ENCODE measurements at regions not wholly inside any gene's neighbourhood (a gene's known extent, or its start where the extent isn't known, plus 50 kb on each side); places are given as distances from the start of the nearest gene placed in this dataset.
"Not testable (repeated sequence)": the region's sequence is repeated elsewhere in the genome, so short reads cannot be mapped to it uniquely, and the experiment has no call there.

GRCh38 chr3:3902161-3902560 is 102.9 kb downstream of the LRRN1 start:
- DNase-seq (ENCODE audit: low read depth) = no peak

DNA sequence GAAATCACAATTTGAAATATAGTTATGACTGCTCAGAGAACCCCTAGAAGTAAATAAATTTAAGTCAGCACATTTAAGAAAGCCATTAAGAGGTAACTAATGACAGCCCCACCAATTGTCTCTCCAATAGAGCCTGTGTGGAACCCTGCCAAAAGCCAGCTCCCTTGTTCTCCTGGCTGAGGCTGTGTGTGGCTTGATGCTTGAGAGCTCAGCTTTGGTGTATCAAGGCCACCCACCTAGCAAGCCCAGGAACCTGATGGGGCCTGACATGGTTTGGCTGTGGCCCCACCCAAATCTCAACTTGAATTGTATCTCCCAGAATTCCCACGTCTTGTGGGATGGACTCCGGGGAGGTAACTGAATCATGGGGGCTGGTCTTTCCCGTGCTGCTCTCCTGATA is 106.9 kb downstream of the LRRN1 start:
- DNase-seq (ENCODE audit: low read depth) = no peak

DNA sequence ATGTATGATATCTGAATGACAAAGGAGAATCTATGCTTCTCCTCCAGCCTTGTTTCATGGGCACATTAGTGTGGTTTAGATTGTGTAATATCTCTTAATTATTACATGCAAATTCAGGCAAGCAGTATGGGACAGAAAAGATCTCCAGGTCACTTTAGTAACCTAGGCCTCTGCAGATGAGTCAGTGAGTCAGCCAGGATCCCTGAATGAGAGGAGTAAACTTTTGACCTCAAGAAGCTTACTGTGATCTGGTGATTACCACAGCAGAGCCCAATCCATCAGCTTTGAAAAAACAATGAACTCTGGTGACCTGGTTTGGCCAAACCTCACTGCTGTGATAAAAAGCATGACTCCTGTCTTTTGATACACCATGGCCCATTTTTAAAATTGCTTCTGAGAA is 107.8 kb downstream of the LRRN1 start:
- DNase-seq (ENCODE audit: low read depth) = no peak

- no peak for DNase-seq (ENCODE audit: low read depth)
Measured at GRCh38 chr3:3918763-3919162, 119.5 kb downstream of the LRRN1 start.

DNA sequence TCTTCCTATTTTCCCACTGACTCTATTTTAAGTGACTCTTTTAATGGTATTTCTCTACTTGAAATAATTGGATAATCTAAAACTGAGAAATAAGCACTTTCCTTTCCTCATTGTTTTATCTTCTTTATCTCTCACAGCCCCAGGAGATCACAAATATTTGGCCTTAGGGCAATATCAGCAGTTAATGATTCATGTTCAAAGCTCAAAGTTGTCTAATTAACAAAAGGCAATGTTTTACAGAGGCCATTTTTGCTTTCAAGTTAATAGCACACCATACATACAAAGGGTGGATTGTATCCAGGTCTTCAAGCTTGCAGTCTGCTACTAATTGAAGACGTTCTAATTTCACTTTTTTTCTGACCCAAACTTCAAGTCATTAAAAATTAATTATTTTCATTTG is 120.1 kb downstream of the LRRN1 start:
- DNase-seq (ENCODE audit: low read depth) = no peak

DNA sequence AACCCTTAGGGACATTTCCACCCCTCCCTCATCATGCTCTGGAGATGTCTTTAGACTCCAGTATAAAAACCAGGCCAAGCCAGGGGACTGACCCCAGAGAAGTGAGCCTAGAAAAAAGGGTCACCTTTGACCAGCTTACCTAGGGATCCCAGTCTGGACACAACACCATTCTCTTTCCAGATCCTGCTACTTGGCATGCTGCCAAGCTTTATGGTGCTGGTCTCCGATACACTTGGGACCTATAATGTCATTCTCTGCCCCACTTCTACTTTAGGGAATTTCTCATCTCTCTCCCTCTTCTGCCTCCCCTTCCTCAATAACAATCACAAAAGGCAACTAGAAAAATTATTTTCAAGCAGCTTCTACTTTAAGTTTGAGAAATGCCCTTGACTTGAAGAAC is 124.4 kb downstream of the LRRN1 start:
- DNase-seq (ENCODE audit: low read depth) = no peak

- no peak for DNase-seq (ENCODE audit: low read depth)
Measured at GRCh38 chr3:3927198-3927597, 128.0 kb downstream of the LRRN1 start.

GRCh38 chr3:3927965-3928364 is 128.7 kb downstream of the LRRN1 start:
- DNase-seq (ENCODE audit: low read depth) = no peak

DNA sequence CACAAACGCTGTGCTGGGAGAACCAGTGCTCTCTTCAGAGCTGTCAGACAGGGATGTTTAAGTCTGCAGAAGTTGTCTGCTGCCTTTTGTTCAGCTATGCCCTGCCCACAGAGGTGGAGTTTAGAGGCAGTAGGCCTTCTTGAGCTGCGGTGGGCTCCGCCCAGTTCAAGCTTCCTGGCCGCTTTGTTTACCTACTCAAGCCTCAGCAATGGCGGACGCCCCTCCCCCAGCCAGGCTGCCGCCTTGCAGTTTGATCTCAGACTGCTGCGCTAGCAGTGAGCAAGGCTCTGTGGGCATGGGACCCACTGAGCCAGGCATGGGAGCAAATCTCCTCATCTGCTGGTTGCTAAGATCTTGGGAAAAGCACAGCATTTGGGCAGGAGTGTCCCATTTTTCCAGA is 142.1 kb downstream of the LRRN1 start:
- not testable (repeated sequence) for DNase-seq (ENCODE audit: low read depth)

DNA sequence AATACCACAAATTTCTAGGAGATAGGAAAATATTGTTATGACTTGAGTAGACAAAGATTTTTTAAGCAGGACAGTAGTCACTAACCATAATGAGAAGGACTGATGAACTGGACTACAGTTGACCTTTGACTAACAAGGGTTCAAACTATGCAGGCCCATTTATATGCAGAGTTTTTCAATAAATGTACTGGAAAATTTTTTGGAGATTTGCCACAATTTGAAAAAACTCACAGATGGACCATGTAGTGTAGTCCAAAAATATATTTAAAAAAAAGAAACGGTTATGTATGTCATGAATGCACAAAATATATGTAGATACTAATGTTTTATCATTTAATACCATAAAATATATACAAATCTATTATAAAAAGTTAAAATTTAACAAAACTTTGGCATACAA is 151.8 kb downstream of the LRRN1 start:
- DNase-seq (ENCODE audit: low read depth) = no peak

DNA sequence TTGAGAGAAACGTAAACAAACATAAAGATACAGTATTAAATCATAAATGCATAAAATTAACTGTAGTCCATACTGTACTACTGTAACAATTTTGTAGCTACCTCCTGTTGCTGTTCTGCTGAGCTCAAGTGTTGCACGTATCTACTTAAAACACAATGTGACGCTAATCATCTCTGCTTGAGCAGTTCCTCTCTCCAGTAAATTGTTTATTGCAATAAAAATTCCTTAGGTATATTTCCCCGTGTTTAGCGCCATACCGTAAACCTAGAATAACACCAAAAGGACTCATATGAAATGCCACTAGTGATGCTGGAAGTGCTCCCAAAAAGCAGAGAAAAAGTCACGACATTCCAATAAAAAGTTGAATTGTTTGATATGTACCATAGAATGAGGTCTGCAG is 152.3 kb downstream of the LRRN1 start:
- no peak for DNase-seq (ENCODE audit: low read depth)

DNA sequence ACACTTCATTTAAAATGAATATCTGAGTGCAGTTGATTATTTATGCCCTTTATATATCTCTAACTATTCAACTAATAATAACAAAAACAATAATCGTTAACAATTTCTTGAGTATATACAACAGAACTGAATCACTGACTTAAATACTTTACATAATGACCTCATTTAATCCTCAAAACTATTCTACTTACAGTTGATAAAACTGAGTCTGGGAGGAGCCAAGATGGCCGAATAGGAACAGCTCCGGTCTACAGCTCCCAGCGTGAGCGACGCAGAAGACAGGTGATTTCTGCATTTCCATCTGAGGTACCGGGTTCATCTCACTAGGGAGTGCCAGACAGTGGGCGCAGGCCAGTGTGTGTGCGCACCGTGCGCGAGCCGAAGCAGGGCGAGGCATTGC is 163.6 kb downstream of the LRRN1 start:
- not testable (repeated sequence) for DNase-seq (ENCODE audit: low read depth)

DNA sequence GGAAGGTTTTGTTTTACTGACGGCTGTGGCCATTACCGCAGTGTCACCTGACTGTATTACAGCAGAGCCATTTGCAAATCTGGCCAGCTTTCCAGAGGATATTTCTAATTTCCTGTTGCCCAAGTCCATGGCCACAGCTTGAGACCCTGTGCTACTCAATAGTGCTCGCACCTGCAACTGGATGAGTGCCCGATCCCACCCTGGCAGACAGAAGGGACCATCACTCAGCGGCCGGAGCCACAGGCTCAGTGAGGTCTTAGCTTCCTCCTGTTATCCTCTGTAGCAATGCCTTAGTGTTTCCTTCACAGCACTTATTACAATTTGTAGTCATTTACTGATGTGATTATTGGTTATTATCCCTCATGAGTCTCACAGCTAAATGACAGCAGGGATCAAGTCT is 184.8 kb downstream of the LRRN1 start:
- no peak for DNase-seq (ENCODE audit: low read depth)

- DNase-seq (ENCODE audit: low read depth) = no peak
Measured at GRCh38 chr3:3991598-3991997, 192.4 kb downstream of the LRRN1 start.

DNA sequence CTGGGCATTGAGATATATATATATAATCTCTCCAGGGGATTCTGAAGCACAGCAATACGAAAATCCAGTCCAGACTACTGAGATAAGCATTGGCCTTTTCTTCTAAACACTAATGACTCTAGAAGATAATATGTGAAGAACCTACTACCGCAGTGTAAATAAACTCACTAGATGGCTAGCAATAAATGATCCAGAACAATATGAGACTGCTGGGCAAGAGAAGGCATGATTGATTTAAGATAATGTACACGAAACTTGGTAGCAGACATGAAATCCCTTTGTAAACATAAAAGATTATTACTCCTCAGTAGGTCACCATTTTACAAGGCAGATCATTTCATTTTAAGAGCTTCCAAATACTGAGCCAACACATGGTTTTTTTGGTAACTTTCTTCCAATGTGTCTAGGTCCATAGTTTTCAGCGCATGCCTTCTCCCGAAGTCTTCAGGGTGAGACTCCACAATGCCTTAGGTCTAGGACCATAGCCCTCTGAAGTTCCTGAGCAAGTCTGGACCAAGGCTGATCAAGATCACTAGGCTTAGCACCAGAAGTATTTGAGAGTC is 193.2 kb downstream of the LRRN1 start:
- no peak for DNase-seq (ENCODE audit: low read depth)

GRCh38 chr3:3998140-3998922 is 199.1 kb downstream of the LRRN1 start:
- peak; percentile 39 for DNase-seq (ENCODE audit: low read depth)

DNA sequence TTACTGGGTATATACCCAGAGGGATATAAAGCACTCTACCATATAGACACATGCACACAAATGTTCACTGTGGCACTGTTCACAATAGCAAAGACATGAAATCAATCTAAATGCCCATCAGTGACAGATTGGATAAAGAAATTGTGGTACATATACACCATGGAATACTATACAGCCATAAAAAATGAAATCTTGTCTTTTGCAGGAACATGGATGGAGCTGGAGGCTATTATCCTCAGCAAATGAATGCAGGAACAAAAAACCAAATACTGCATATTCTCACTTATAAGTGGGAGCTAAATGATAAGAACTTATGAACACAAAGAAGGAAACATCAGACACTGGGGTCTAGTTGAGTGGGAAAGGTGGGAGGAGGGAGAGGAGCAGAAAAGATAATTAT is 200.1 kb downstream of the LRRN1 start:
- not testable (repeated sequence) for DNase-seq (ENCODE audit: low read depth)

GRCh38 chr3:4001976-4002375 is 202.7 kb downstream of the LRRN1 start:
- no peak for DNase-seq (ENCODE audit: low read depth)

- no peak for DNase-seq (ENCODE audit: low read depth)
Measured at GRCh38 chr3:4006288-4006687, 207.1 kb downstream of the LRRN1 start.

- DNase-seq (ENCODE audit: low read depth) = no peak
Measured at GRCh38 chr3:4008205-4008604, 209.0 kb downstream of the LRRN1 start.

GRCh38 chr3:4011166-4011565 is 211.9 kb downstream of the LRRN1 start:
- DNase-seq (ENCODE audit: low read depth) = no peak

- no peak for DNase-seq (ENCODE audit: low read depth)
Measured at GRCh38 chr3:4015426-4015825, 216.2 kb downstream of the LRRN1 start.

DNA sequence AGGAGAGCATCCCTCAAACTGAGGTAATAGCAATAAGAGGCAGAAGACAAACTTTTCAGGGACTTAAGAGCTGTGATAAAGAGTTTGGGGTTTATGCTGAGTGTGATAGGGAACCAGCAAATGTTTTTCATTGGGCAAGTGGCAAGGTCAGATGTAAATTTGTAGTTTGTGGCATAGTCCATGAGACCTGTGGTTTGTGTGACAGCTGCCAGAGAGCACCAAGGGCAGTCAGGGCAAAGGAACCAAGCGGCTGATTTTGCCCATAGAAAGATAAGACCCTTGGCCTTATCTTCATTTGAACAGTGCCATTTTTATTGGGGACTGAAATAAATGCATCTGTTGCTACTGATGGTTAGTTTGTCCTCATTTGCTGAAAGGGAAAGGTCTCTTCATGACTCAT is 220.3 kb downstream of the LRRN1 start:
- DNase-seq (ENCODE audit: low read depth) = peak; percentile 52

- peak; percentile 9 for DNase-seq (ENCODE audit: low read depth)
Measured at GRCh38 chr3:4021162-4021561, 221.9 kb downstream of the LRRN1 start.
